LNCaP clone FGC (cell line): ENCODE measurements at regions not wholly inside any gene's neighbourhood (a gene's known extent, or its start where the extent isn't known, plus 50 kb on each side); places are given as distances from the start of the nearest gene placed in this dataset.

Experiments
- DNase-seq: peaks from one replicate; pipeline ENCODE4 v3.0.0-alpha.2; 2011; ENCODE audit warnings: low read depth
- H3K4me3 ChIP-seq: 2 replicates; pipeline ENCODE4 v1.5.1; 2011; ENCODE audit warnings: mild to moderate bottlenecking, low read depth, low read length, control low read depth
- CTCF ChIP-seq: IDR thresholded peaks from 2 replicates; pipeline ENCODE4 v1.5.1; 2012; ENCODE audit warnings: mild to moderate bottlenecking; ENCODE audit not compliant: control insufficient read depth, insufficient read depth; ENCODE audit errors: extremely low read depth

GRCh38 chr11:8325591-8326304 lies 62.1 kb upstream of the LMO1 start:
- no peak for TF ChIP-seq CTCF
- DNase-seq: no peak
- no peak overlapping the region for H3K4me3 ChIP-seq

- TF ChIP-seq CTCF: no peak
- no peak overlapping the region for H3K4me3 ChIP-seq
- no peak for DNase-seq
Measured at GRCh38 chr11:8323161-8323935, 59.7 kb upstream of the LMO1 start.

- H3K4me3 ChIP-seq: no peak overlapping the region
- DNase-seq: no peak
- TF ChIP-seq CTCF: no peak
Measured at GRCh38 chr11:8321876-8322275, 58.2 kb upstream of the LMO1 start.

- no peak overlapping the region for H3K4me3 ChIP-seq
- DNase-seq: no peak
- TF ChIP-seq CTCF: no peak
Measured at GRCh38 chr11:8320076-8320475, 56.4 kb upstream of the LMO1 start.

GRCh38 chr11:8318536-8318935 lies 54.9 kb upstream of the LMO1 start:
- TF ChIP-seq CTCF: no peak
- H3K4me3 ChIP-seq: no peak overlapping the region
- no peak for DNase-seq

GRCh38 chr11:8317159-8317558 lies 53.5 kb upstream of the LMO1 start:
- no peak for TF ChIP-seq CTCF
- H3K4me3 ChIP-seq: no peak overlapping the region
- DNase-seq: no peak
